ENCODE measurements at regions not wholly inside any gene's neighbourhood (a gene's known extent, or its start where the extent isn't known, plus 50 kb on each side); places are given as distances from the start of the nearest gene placed in this dataset.

GRCh38 chr6:166860392-166860791, 96.0 kb downstream of the RNASET2 start:
- WGBS, result 58% methylated on average over 6 of the region's 6 CpGs
- H3K4me3 ChIP-seq, result no peak overlapping the region
- H3K27me3 ChIP-seq, result peaks cover 39% of the 10 kb centered on the region
- H3K9me3 ChIP-seq, result no peaks in the 10 kb centered on the region
- peaks cover 16% of the 10 kb centered on the region for H3K4me1 ChIP-seq
- no peak for DNase-seq (ENCODE audit: low spot score in 2 of 2)
- H3K36me3 ChIP-seq, result no peaks in the 10 kb centered on the region
- H3K27ac ChIP-seq, result no peak overlapping the region
- TF ChIP-seq CTCF (IDR thresholded peaks at IDR 0.05), result no peak
- TF ChIP-seq POLR2A (IDR thresholded peaks at IDR 0.05), result no peak
- TF ChIP-seq EP300 (IDR thresholded peaks at IDR 0.05), result no peak
- TF ChIP-seq POLR2AphosphoS5 (IDR thresholded peaks at IDR 0.05), result no peak

GRCh38 chr6:166855416-166855815, 100.9 kb downstream of the RNASET2 start:
- H3K4me1 ChIP-seq, result no peaks in the 10 kb centered on the region
- H3K27me3 ChIP-seq, result peaks cover 15% of the 10 kb centered on the region
- no peaks in the 10 kb centered on the region for H3K36me3 ChIP-seq
- H3K9me3 ChIP-seq, result no peaks in the 10 kb centered on the region
- no peak overlapping the region for H3K4me3 ChIP-seq
- no peak overlapping the region for H3K27ac ChIP-seq
- 76% methylated on average over 1 of the region's 1 CpG for WGBS
- TF ChIP-seq CTCF (IDR thresholded peaks at IDR 0.05), result no peak
- no peak for TF ChIP-seq POLR2AphosphoS5 (IDR thresholded peaks at IDR 0.05)
- TF ChIP-seq POLR2A (IDR thresholded peaks at IDR 0.05), result no peak
- TF ChIP-seq EP300 (IDR thresholded peaks at IDR 0.05), result no peak
- DNase-seq (ENCODE audit: low spot score in 2 of 2), result no peak

- Histone ChIP-seq H3K36me3 (no peaks in the 10 kb centered on the region), H3K9me3 (no peaks in the 10 kb centered on the region), H3K27ac (no peak overlapping the region), H3K27me3 (peaks cover 3% of the 10 kb centered on the region), H3K4me1 (no peaks in the 10 kb centered on the region), H3K4me3 (no peak overlapping the region)
- 90% methylated on average over 26 of the region's 29 CpGs for WGBS
- DNase-seq (ENCODE audit: low spot score in 2 of 2), result no peak
- TF ChIP-seq POLR2A (IDR thresholded peaks at IDR 0.05) (no peak), POLR2AphosphoS5 (IDR thresholded peaks at IDR 0.05) (no peak)
These were observed 102.7 kb downstream of the RNASET2 start for GRCh38 chr6:166853371-166854325.

- Histone ChIP-seq H3K9me3 (no peaks in the 10 kb centered on the region), H3K27ac (no peak overlapping the region), H3K4me1 (no peaks in the 10 kb centered on the region), H3K27me3 (no peaks in the 10 kb centered on the region), H3K4me3 (no peak overlapping the region), H3K36me3 (no peaks in the 10 kb centered on the region)
- WGBS, result 73% methylated on average over 17 of the region's 18 CpGs
- DNase-seq (ENCODE audit: low spot score in 2 of 2), result no peak
- TF ChIP-seq POLR2AphosphoS5 (IDR thresholded peaks at IDR 0.05), result no peak
- no peak for TF ChIP-seq EP300 (IDR thresholded peaks at IDR 0.05)
- no peak for TF ChIP-seq CTCF (IDR thresholded peaks at IDR 0.05)
- no peak for TF ChIP-seq POLR2A (IDR thresholded peaks at IDR 0.05)
These were observed 103.8 kb downstream of the RNASET2 start for GRCh38 chr6:166852451-166852975.

- Histone ChIP-seq H3K36me3 (no peaks in the 10 kb centered on the region), H3K9me3 (peaks cover 4% of the 10 kb centered on the region), H3K27ac (no peak overlapping the region), H3K4me1 (no peaks in the 10 kb centered on the region), H3K27me3 (no peaks in the 10 kb centered on the region), H3K4me3 (no peak overlapping the region)
- WGBS, result 87% methylated on average over 6 of the region's 6 CpGs
- no peak for DNase-seq (ENCODE audit: low spot score in 2 of 2)
- TF ChIP-seq POLR2A (IDR thresholded peaks at IDR 0.05) (no peak), EP300 (IDR thresholded peaks at IDR 0.05) (no peak), CTCF (IDR thresholded peaks at IDR 0.05) (no peak), POLR2AphosphoS5 (IDR thresholded peaks at IDR 0.05) (no peak)
These were observed 104.4 kb downstream of the RNASET2 start for GRCh38 chr6:166851911-166852310.
